ENCODE measurements at regions not wholly inside any gene's neighbourhood (a gene's known extent, or its start where the extent isn't known, plus 50 kb on each side); places are given as distances from the start of the nearest gene placed in this dataset.

GRCh38 chr6:167756597-167756996 lies 70.1 kb upstream of the AFDN start:
- TF ChIP-seq CTCF (conservative IDR thresholded peaks at IDR 0.05 in 1 of 2, IDR thresholded peaks at IDR 0.05 in 1 of 2; ENCODE audit: low read depth in 1 of 2, low read length in 2 of 2) = no peak
- no peak for TF ChIP-seq EZH2 (IDR thresholded peaks at IDR 0.05; ENCODE audit: low read length, missing control alignments)

All from fibroblast of lung (primary cell).